ENCODE measurements at regions not wholly inside any gene's neighbourhood (a gene's known extent, or its start where the extent isn't known, plus 50 kb on each side); places are given as distances from the start of the nearest gene placed in this dataset.

- TF ChIP-seq CTCF (IDR thresholded peaks at IDR 0.05) (no peak), POLR2A (IDR thresholded peaks at IDR 0.05) (no peak)
Measured at GRCh38 chr11:70799386-70799785, 401.1 kb downstream of the CTTN start.
